ENCODE measurements at regions not wholly inside any gene's neighbourhood (a gene's known extent, or its start where the extent isn't known, plus 50 kb on each side); places are given as distances from the start of the nearest gene placed in this dataset.

DNA sequence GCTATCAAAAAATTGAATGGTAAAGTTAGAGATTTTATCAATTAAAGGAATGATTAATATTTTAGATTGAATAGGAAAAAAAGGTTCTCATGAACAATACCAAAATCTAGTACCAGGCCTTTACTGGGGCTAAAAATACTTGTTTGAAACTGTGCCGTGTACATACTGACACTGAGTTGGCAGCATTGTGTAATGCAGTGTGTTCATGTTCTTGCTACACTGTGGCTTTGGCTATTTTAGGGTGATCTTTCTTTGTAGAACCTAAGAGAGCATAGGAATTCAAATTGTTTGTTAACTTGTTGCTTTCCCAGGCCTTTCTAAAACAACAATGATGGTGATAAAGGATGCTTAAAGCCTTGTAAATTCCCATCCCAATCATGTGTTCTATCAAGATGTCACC, 80.9 kb downstream of the KIF4B start:
- TF ChIP-seq MYC (IDR thresholded peaks at IDR 0.05; ENCODE audit: low read depth, low read length): no peak
- TF ChIP-seq, protein P1, sequence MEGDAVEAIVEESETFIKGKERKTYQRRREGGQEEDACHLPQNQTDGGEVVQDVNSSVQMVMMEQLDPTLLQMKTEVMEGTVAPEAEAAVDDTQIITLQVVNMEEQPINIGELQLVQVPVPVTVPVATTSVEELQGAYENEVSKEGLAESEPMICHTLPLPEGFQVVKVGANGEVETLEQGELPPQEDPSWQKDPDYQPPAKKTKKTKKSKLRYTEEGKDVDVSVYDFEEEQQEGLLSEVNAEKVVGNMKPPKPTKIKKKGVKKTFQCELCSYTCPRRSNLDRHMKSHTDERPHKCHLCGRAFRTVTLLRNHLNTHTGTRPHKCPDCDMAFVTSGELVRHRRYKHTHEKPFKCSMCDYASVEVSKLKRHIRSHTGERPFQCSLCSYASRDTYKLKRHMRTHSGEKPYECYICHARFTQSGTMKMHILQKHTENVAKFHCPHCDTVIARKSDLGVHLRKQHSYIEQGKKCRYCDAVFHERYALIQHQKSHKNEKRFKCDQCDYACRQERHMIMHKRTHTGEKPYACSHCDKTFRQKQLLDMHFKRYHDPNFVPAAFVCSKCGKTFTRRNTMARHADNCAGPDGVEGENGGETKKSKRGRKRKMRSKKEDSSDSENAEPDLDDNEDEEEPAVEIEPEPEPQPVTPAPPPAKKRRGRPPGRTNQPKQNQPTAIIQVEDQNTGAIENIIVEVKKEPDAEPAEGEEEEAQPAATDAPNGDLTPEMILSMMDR (IDR thresholded peaks at IDR 0.05; ENCODE audit: extremely low read depth in 1 of 2, insufficient read depth in 1 of 2, low read depth in 1 of 2, low read length in 2 of 2): no peak
- TF ChIP-seq FOS (IDR thresholded peaks at IDR 0.05; ENCODE audit: borderline replicate concordance, insufficient read depth, low read length): no peak
- no peak for TF ChIP-seq POLR2AphosphoS5 (IDR thresholded peaks at IDR 0.05; ENCODE audit: insufficient read depth, low read depth, low read length)

Data from endothelial cell of umbilical vein (primary cell).